ENCODE measurements at regions not wholly inside any gene's neighbourhood (a gene's known extent, or its start where the extent isn't known, plus 50 kb on each side); places are given as distances from the start of the nearest gene placed in this dataset.

GRCh38 chr12:105451798-105452197 is 121.3 kb downstream of the C12orf75 start:
- no peak for DNase-seq
- intact Hi-C loops (cut with DNase I), result no loop called here

GRCh38 chr12:105453316-105453715 is 122.8 kb downstream of the C12orf75 start:
- intact Hi-C loops (cut with DNase I), result no loop called here
- no peak for DNase-seq

- no peak for DNase-seq
- intact Hi-C loops (cut with DNase I), result no loop called here
Measured at GRCh38 chr12:105454688-105455087, 124.2 kb downstream of the C12orf75 start.

GRCh38 chr12:105455261-105455660 is 124.8 kb downstream of the C12orf75 start:
- no peak for DNase-seq
- intact Hi-C loops (cut with DNase I), result no loop called here

GRCh38 chr12:105457026-105457425 is 126.5 kb downstream of the C12orf75 start:
- intact Hi-C loops (cut with DNase I), result no loop called here
- DNase-seq, result no peak

- no peak for DNase-seq
- intact Hi-C loops (cut with DNase I), result no loop called here
Measured at GRCh38 chr12:105459760-105460330, 129.4 kb downstream of the C12orf75 start.

GRCh38 chr12:105461271-105461943 is 130.9 kb downstream of the C12orf75 start:
- intact Hi-C loops (cut with DNase I), result no loop called here
- DNase-seq, result no peak

GRCh38 chr12:105461944-105462762 is 131.7 kb downstream of the C12orf75 start:
- DNase-seq, result no peak
- intact Hi-C loops (cut with DNase I), result no loop called here

GRCh38 chr12:105462831-105463230 is 132.3 kb downstream of the C12orf75 start:
- no peak for DNase-seq
- intact Hi-C loops (cut with DNase I), result no loop called here

- intact Hi-C loops (cut with DNase I), result no loop called here
- DNase-seq, result no peak
Measured at GRCh38 chr12:105464406-105464805, 133.9 kb downstream of the C12orf75 start.

GRCh38 chr12:105466231-105466900 is 135.9 kb downstream of the C12orf75 start:
- intact Hi-C loops (cut with DNase I), result no loop called here
- no peak for DNase-seq

- intact Hi-C loops (cut with DNase I), result no loop called here
Measured at GRCh38 chr12:105466901-105467598, 136.6 kb downstream of the C12orf75 start.

GRCh38 chr12:105467710-105468366 is 137.3 kb downstream of the C12orf75 start:
- intact Hi-C loops (cut with DNase I), result no loop called here
- DNase-seq, result no peak

More at GRCh38 chr12:105466901-105467598, 136.6 kb downstream of the C12orf75 start:
- no peak for DNase-seq

- intact Hi-C loops (cut with DNase I), result no loop called here
- DNase-seq, result no peak
Measured at GRCh38 chr12:105468464-105468863, 138.0 kb downstream of the C12orf75 start.

GRCh38 chr12:105469211-105469610 is 138.7 kb downstream of the C12orf75 start:
- no peak for DNase-seq
- intact Hi-C loops (cut with DNase I), result no loop called here

GRCh38 chr12:105469701-105470100 is 139.2 kb downstream of the C12orf75 start:
- no peak for DNase-seq
- intact Hi-C loops (cut with DNase I), result no loop called here

GRCh38 chr12:105470102-105470501 is 139.6 kb downstream of the C12orf75 start:
- intact Hi-C loops (cut with DNase I), result no loop called here
- DNase-seq, result no peak

GRCh38 chr12:105470601-105471000 is 140.1 kb downstream of the C12orf75 start:
- intact Hi-C loops (cut with DNase I), result no loop called here
- DNase-seq, result no peak

GRCh38 chr12:105474672-105475071 is 144.2 kb downstream of the C12orf75 start:
- intact Hi-C loops (cut with DNase I), result no loop called here
- DNase-seq, result no peak
